Activated CD4-positive, alpha-beta T cell treated with anti-CD3 and anti-CD28 coated beads, Interleukin-2, amount 50 U/mL, for 24 hours (primary cell): ENCODE measurements at regions not wholly inside any gene's neighbourhood (a gene's known extent, or its start where the extent isn't known, plus 50 kb on each side); places are given as distances from the start of the nearest gene placed in this dataset.

Experiments
- DNase-seq, 2 donors: peaks; one replicate each; pipeline ENCODE4 v3.0.0-alpha.2; 2020; ENCODE audit warnings: low read depth in 1 of 2, low spot score in 1 of 2

DNA sequence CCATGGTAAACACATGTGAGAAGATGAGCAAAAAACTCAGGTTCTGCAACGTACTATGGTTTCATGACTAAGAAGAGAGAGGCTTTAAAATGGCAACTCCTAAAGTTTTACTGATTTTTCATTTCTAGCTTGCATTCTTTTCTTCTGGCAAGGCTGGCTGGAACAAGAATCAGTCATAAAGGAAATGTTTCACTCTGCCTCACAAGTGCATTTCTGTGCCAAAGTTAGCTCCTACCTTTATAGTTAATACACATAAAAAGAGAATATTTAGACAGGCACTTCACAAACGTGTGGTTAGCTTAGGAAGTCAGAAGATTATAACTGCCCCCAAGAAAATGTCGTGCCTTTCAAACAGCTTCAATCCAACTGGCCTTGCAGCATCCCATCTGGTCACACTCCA, 417.1 kb upstream of the CDH11 start:
- no peak for DNase-seq

DNA sequence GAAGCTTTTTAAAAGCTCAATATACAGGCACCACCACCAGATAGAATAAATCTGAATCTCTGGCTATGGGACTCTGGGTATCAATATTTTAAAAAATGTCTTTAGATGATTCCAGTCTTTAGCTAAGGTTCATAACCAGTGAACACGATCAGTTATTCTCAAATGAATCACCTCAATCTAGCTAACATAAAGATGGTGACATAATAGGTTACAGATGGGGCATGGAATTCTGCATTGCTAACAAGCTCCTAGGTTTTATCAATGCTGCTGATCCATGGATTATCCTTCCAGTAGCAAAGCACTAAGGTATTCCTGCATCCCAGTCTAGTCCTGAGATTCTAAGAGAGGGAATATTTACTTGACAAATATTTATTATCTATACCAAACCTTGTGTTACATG, 415.5 kb upstream of the CDH11 start:
- no peak for DNase-seq

DNA sequence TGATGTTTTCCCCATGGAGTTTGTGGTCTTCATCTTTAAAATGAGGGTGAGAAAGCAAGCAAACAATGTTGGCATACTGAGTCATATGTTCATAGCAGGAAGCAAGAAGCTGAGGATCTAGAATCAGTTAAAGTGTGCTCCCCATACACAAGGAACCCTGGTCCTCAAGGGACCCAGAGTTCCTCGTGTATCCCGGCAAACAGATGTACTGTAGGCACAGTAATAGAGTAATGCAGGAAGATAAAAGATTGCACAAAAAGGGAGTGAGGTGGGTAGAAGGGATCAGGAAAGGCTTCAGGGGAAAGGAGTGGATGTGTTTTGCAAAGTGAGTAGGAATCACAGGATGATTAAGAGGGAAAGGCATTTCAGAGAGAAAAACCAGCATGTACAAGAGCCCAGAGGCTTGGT, 412.3 kb upstream of the CDH11 start:
- no peak for DNase-seq

DNA sequence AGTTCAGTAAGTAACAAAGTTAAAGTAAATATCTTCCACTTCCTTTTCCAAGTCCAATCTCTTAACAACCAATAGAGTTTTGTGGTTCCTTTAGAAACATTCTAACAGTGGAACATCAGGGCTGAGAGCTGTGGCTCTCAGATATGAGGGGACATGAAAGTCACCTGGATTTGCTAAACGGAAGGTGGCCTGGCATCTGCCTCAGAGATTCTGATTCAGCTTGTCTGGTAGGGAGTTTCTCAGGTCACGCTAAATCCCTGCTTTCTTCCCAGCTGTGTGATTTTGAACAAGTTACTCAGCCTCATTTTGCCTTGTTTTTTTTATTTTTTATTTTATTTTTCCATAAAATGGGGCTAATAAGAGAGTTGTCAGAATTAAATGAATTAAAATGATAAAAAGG, 411.0 kb upstream of the CDH11 start:
- no peak for DNase-seq

DNA sequence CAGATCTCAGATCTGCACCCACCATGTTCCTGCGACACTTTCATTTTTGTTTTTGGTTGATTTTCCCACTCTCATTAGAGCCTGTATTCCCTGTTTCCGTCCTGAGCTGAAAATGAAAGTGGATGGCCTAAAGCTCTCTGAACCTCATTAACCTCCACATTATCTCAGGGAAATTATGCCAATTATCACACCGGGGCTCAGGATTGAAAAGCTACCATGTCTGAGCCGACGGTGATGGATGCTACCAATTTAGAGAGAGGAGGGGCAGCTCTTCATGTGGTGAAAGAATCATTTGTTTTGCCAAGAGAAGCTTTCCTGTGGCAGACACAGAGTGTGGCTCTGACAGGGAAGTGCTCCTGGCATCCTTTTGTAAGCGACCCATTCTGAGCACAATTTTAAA, 410.4 kb upstream of the CDH11 start:
- no peak for DNase-seq

DNA sequence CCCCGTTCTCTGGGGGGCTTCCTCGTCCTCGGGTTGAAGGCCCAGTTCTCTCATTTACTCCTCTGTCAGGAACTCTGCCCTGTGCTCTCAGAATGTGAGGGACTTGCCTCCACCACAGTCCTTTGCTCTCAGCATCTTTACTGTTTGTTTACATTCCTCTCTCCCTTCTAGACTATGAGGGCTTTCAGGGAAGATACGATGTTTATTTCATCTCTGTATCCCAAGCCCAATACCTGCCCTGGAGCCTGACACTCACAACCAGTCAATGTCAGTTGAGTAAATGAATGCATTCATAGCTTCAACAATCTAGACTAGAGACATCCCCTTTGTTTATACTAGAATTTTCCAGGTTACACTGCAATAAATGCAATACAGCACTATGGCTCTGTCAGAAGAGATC, 409.6 kb upstream of the CDH11 start:
- no peak for DNase-seq

DNA sequence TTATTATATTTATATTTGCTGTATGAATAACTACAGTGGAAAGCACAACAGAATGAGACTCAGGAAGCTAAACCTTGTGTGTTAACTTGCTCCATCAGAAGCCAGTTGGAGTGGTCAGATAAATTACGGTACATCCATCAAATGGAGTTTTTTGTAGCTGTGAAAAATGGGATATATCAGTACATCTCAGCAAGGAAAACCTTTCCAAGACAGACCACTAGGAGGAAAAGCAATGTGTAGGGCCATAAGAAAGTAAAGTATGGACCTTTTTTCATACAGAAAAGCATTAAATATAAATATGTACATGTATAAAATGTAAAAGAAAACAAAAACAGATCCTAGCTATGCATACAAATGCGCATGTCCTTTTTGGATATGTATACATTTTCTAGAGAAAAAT, 403.8 kb upstream of the CDH11 start:
- no peak for DNase-seq

DNA sequence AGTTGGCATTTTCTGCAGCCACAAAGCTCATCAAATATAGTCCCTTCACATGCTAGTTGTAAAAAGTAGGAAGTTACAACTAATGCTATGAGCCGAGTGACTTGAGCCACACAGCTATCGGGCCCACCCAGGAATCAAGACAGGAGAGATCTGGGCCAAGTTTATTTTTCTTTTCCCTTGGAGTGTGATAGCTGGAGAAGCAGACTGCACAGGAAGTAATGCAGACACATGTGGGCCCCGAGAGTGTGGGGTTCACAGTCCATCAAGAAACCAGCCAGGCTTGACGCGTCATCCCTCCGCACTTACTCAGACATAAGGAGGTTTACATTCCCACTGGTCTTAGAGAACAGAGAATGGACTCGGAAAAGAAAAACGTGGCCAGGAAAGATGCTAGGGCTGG, 403.1 kb upstream of the CDH11 start:
- no peak for DNase-seq

DNA sequence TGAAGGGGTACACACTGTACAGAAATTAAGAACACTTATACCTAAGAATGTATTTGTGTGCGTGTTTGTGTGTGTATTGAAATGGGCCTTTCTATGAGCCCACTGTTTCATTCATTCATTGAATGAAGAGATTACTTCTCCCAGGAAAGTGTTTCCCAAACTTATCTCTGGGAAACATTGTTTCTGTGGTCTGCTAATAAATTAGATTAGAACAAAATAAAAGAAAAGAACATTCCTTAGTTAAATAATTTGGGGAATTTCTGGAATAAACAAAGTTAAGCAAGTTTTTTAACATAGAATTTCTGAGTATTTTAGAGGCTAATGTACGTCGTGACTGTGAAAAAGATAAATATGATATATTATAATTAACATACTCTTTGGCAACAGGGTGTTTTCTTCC, 402.4 kb upstream of the CDH11 start:
- DNase-seq, result no peak

DNA sequence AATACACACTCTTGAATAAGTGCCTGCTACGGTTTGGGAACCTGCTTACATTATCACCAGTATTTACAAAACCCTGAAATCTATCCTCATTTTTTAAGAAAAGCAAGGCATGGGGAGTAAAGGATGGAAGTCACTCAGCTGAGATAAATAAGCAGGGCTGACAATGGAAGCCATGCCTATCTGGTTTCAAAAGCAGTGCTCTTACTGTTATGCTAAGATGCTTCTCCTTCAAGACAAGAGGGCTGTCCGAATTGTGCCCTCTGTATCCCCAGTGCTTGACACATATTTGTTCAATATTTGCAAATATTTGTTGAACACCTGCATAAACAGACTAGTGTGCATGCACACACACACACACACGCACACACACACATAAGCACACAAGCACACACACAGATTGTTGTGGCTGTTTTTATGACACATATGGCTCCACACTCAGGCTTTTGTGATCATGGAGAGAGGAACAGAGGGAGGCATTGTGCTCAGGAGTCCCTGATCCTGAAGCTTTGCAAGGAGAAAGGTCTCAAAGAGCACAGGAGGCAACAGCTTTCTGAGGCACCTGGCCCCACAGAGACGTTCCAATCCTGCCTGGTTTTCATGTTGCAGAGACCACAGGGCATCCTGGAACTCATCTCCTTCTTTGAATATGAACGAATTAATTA, 401.6 kb upstream of the CDH11 start:
- no peak for DNase-seq

DNA sequence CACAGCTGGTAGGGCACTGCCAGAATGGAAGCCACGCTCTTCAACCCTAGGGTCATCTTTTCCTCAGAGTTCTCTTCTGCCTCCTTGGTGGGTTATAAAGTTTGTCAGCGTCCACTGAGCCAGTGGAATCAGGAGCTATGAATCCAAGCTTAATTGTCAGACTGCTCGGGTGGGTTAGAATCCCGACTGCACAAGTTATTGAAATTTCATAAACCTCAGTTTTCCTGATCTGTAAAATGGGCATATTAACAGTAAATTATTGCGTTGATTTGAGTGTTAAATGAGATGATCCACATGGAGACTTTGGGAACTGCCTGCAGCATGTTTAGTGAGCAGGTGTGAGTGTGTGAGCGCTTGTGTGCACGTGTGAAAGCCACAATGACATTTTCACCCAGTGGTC, 400.5 kb upstream of the CDH11 start:
- DNase-seq, result no peak

DNA sequence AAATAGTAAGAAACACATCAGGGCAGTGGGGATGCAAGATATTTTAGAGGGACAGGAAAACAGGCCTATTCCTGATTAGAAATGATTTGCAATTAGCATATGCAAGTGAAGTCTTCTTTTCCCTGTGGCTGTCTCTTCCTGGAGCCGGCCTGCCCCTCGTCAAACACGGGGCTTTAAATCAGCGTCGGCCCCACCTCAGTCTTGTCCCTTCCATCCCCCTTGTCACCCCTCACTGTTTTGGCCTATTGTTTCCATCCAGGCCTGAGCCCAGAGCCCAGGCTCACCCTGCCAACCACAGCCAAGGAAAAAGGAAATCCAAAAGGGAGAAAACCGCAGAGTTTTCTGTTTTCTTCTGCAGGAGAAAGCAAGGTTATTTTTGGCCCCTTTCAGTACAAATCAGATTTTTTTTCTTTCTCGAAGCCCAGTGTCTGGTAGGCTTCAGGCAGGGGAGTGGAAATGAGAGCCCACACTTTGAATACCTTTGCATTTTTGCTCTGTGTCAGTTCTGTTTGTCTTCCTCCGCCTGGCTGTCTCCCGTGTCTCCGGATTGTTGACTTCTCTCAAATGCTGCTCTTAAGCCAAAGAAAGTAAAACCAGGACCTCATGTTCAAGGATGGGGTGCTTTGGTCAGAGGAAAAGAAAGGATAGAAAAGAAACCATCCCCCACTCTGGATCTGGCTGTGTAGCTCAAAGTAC, 399.9 kb upstream of the CDH11 start:
- no peak for DNase-seq

DNA sequence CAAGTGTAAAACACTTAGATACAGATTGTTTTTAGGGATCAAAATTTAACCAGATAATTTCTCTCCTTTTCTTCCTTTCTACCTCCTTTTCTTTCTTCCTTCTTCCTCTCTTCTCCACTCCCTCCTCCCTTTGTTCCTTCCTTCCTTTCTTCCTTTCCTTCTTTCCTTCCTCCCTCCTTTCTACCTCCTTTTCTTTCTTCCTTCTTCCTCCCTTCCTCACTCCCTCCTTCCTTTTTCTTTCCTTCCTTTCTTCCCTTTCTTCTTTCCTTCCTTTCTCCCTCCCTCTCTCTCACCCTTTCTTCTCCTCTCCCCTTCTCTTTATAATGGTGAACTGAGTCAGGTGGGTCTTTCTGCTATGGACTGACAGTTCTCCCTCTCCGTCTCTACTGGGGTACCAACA, 397.5 kb upstream of the CDH11 start:
- DNase-seq, result no peak

DNA sequence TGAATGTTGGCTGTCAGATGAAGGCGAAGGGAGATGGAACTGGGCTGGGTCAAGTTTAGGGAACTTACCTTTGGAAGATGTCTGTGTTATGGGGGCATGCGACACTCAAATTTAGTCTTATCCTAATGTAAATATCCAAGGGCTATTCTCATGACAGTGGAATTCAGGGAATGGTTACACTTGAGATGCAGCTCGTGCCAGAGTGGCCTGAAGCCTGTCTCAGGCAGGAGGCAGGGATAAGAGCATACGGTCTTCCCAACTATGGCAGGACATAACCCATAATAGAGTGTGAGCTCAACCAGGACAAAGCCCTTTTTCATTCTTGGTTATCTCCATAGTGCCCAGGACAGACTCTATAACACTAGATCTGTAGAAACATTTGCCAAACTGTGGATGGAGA, 393.3 kb upstream of the CDH11 start:
- no peak for DNase-seq

DNA sequence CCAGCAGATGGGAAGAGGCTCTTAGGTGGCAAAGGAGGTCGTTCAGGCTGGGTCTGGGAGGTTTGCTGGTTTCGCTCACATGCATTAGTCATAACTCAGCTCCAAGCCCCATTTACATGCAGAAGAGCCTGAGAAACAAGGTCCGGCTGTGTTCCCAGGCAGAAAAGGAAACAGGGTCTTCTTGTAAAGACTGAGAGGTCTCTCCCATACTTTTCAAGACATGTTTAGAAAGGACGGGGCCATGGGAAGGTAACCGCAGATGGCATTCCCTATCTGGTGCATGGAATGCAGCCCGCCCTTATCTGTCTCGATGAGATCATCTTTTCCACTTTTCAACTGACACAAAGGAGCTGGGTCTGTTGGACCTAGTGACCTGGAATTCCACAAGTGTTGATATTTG, 389.0 kb upstream of the CDH11 start:
- no peak for DNase-seq

DNA sequence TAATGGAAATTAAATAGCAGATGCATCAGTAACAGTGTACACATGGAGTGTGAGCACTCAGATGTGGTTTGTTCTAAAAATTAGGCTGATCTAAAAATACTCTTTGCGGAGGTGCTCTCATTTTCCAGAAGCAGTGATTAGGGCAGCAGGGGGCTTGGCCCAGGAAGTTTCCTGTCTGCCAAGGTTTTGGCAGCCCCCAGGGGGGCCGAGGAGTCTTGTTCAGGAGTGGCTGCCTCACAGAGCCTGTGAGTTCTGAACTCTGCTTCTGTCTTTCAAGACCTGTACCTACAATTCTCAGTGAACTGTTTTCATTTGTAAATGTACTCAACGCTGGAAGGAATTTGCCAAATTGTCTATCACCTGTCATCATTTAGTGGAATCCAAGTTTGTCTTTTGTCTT, 388.4 kb upstream of the CDH11 start:
- DNase-seq, result no peak

DNA sequence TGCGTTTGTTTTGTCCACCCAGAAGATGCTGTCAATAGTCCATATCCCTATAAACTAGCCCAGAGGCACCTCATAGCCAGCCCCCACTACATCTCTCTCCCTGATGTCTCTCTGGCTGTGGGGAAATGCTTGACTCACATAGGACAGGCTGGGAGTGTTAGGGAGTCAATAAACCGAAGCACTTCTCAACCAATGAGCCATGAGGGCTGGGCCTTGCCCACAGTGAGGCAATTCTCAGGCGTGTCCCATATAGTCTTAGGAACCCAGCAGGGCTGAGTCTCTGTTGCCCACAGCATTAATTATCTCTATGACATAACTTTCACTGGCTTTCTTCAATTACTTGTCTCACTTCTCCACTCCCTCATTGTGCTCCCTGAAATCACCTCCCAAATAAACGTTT, 387.3 kb upstream of the CDH11 start:
- DNase-seq, result no peak

DNA sequence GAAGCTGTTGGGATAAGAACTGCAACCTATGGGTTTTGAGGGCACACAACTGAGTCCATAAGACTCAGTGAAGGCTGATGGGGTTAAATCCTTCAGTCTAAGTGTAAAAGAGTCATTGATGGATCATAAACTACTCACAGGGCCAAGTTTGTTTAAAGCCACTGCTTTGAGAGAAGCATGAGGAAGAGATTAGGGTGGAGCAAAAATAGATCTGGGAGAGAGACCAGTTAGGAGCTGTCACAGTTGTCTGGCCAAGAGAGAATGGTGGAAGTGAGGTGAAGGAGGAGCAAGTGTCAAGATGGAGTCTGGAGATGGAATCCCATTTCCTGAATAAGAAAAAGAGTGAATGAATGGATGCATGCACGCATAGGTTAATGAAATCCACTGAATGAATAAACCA, 379.1 kb upstream of the CDH11 start:
- DNase-seq, result no peak

DNA sequence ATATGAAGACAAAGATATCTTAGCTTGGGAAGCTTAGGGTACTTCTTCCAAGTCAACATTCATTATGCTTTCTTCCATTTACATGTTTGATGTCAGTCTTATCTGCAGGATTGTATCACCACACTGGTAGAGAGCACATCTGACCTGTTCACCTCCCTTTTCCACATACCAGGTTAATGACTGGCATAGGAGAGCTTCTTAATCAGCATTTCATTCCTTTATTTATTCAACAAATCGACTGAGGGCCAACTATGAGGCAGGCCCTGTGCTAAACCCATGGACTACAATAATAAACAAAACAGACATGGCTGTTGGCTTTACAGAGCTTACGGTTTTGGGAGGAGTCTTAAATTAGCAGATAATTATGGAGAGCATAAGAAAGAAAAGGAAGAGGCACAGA, 378.1 kb upstream of the CDH11 start:
- DNase-seq, result no peak

DNA sequence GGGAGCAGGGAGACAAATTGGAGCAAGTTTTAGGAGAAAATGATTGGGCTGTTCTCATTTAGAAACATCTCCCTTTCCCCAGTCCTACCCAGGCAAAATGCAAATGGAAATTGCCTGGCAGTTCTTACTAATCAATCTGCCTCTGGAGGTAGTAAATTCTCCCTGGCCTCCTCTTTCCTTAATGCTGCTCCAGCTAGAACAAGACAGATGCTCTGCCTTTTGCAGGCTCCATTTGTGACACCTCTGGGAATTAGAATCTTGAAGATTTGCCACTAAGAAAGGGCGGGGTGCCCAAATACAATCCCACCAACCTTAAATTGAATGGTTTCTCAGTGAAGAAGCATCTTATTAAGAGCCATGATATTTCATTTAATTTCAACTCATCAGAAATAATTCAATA, 377.7 kb upstream of the CDH11 start:
- DNase-seq, result no peak

DNA sequence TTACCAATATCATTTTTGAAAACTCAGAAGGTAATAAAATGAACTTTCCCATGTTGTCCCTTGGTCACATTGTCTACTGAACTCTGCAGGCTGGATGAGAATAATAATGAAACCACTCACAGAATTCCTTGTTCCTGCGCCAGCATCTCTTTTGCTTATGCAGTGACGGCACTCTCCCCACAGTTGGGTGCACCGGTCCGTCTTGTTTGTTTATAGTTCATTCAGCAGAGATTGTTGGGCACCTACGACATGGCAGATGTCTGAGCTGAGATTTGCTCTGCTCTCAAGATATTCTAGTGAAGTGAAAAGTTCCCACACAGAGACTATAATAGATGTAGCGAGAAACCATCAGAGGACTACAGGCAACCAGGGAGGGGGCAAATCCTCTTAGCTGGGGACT, 375.7 kb upstream of the CDH11 start:
- no peak for DNase-seq

DNA sequence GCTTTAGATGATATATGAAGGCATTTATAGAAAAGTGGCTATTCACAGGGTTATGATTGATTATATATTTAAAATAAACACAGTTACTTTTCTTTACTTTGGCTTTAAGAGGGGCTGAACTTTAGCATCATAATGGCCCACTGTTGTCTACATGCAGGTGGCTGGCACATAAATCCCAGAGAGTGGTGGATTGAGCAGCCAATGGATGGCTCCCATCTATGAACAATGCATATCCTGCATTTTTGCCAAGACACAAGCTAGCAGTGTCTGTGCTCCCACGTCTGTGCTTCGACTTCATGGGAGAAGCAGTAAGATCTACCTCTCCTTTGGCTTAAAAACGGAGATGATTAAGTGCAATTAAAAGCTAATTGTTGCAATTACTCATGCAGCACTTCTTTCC, 373.2 kb upstream of the CDH11 start:
- DNase-seq, result no peak

DNA sequence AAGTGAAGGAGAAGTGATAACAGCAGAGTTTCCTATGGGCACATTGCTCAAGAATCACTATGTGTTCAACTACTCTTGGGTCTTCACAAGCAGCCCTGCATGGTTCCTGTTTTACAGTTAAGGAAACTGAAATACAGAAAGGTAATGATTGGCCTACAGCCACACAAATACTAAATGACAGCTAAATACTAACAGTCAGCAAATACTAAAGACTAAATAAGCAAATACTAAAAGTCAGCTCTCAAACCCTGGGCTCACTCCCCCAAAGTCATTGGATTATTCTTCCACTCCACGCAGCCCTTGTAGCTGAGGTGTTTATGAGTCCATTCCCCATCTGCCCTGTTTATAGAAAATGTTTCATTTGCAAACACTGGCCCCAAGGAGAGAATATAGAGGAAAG, 372.7 kb upstream of the CDH11 start:
- no peak for DNase-seq
